PFSK-1 (cell line): ENCODE measurements at regions not wholly inside any gene's neighbourhood (a gene's known extent, or its start where the extent isn't known, plus 50 kb on each side); places are given as distances from the start of the nearest gene placed in this dataset.

Experiments
- FOXP2 ChIP-seq: optimal IDR thresholded peaks from 2 replicates; pipeline ENCODE3; 2011; ENCODE audit warnings: borderline replicate concordance, control low read depth, inconsistent platforms; ENCODE audit not compliant: insufficient read depth; ENCODE audit errors: extremely low read length, extremely low read depth
- POLR2AphosphoS5 ChIP-seq: IDR thresholded peaks from 2 replicates; pipeline ENCODE4 v1.6.1; 2012; ENCODE audit warnings: low read depth, mild to moderate bottlenecking, control low read depth, low read length, moderate library complexity
- SIN3A ChIP-seq: IDR thresholded peaks from 2 replicates; pipeline ENCODE4 v1.6.1; 2012; ENCODE audit warnings: mild to moderate bottlenecking, low read length, moderate library complexity, borderline replicate concordance; ENCODE audit not compliant: insufficient read depth
- TAF1 ChIP-seq: IDR thresholded peaks from 2 replicates; pipeline ENCODE4 v1.6.1; 2012; ENCODE audit warnings: low read length, control low read depth, borderline replicate concordance; ENCODE audit not compliant: insufficient read depth
- TF ChIP-seq, protein P1 (sequence below), 2 experiments: IDR thresholded peaks; 2 replicates each; pipeline versions ENCODE4 v1.6.1 to v1.8.0; 2011 to 2012; ENCODE audit warnings: low read depth in 2 of 2, low read length in 2 of 2, control low read depth in 1 of 2, inconsistent platforms in 1 of 2, mild to moderate bottlenecking in 1 of 2, moderate library complexity in 1 of 2; ENCODE audit not compliant: insufficient read depth in 1 of 2

DNA sequence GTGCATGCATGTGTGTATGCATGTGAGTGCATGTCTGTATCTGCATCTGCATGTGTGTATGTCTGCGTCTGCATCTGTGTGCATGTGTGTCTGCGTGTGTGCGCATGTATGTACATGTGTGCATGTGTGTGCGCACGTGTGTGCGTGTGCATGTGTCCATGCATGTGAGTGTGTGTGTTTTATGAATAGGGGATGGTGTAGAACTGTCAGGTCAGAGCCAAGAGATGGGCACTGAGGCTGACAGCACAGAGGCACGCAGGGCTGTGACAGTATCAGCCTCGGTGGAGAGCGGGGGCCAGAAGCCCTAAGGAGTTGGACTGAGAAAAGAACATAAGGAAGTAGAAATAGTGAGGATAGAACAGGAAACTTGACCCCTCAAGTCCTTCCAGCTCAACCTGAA is 494.0 kb upstream of the MYT1L start:
- no peak for TF ChIP-seq SIN3A
- TF ChIP-seq, protein P1, sequence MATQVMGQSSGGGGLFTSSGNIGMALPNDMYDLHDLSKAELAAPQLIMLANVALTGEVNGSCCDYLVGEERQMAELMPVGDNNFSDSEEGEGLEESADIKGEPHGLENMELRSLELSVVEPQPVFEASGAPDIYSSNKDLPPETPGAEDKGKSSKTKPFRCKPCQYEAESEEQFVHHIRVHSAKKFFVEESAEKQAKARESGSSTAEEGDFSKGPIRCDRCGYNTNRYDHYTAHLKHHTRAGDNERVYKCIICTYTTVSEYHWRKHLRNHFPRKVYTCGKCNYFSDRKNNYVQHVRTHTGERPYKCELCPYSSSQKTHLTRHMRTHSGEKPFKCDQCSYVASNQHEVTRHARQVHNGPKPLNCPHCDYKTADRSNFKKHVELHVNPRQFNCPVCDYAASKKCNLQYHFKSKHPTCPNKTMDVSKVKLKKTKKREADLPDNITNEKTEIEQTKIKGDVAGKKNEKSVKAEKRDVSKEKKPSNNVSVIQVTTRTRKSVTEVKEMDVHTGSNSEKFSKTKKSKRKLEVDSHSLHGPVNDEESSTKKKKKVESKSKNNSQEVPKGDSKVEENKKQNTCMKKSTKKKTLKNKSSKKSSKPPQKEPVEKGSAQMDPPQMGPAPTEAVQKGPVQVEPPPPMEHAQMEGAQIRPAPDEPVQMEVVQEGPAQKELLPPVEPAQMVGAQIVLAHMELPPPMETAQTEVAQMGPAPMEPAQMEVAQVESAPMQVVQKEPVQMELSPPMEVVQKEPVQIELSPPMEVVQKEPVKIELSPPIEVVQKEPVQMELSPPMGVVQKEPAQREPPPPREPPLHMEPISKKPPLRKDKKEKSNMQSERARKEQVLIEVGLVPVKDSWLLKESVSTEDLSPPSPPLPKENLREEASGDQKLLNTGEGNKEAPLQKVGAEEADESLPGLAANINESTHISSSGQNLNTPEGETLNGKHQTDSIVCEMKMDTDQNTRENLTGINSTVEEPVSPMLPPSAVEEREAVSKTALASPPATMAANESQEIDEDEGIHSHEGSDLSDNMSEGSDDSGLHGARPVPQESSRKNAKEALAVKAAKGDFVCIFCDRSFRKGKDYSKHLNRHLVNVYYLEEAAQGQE (IDR thresholded peaks at IDR 0.05; ENCODE audit: insufficient read depth in 1 of 2, low read depth in 2 of 2, low read length in 2 of 2) = no peak
- no peak for TF ChIP-seq TAF1
- TF ChIP-seq POLR2AphosphoS5 = no peak
- no peak for TF ChIP-seq FOXP2
